DND-41 (cell line): ENCODE measurements at regions not wholly inside any gene's neighbourhood (a gene's known extent, or its start where the extent isn't known, plus 50 kb on each side); places are given as distances from the start of the nearest gene placed in this dataset.
"Not testable (repeated sequence)": the region's sequence is repeated elsewhere in the genome, so short reads cannot be mapped to it uniquely, and the experiment has no call there.

ENCODE experiments used
- ATAC-seq: fragments of 200-7000 bp; cut with Tn5 transposase; 3 replicates; pipeline ENCODE4 v1.9.1; 2021; ENCODE audit warnings: low read depth; ENCODE audit not compliant: insufficient read depth
- DNase-seq: peaks from one replicate; pipeline ENCODE4 v3.0.0-alpha.2; 2020
- H2AFZ ChIP-seq: 2 replicates; pipeline ENCODE4 v1.6.0; 2012; ENCODE audit warnings: low read depth, low read length
- H3K27ac ChIP-seq: 2 replicates; pipeline ENCODE4 v1.5.1; 2012; ENCODE audit warnings: low read length, inconsistent platforms
- H3K27me3 ChIP-seq: fragments of 200-600 bp; sonication (generic); 2 replicates; pipeline ENCODE4 v1.6.0; 2012; ENCODE audit warnings: low read length, mild to moderate bottlenecking, inconsistent platforms; ENCODE audit not compliant: insufficient read depth, poor library complexity
- H3K36me3 ChIP-seq: 2 replicates; pipeline ENCODE4 v1.5.1; 2012; ENCODE audit warnings: low read length, inconsistent platforms; ENCODE audit not compliant: insufficient read depth
- H3K4me1 ChIP-seq: 2 replicates; pipeline ENCODE4 v1.5.1; 2012; ENCODE audit warnings: mild to moderate bottlenecking, low read length; ENCODE audit not compliant: insufficient read depth
- H3K4me2 ChIP-seq: 2 replicates; pipeline ENCODE4 v1.6.0; 2012; ENCODE audit warnings: mild to moderate bottlenecking, moderate library complexity, low read length, inconsistent platforms; ENCODE audit not compliant: insufficient read depth
- H3K4me3 ChIP-seq, 2 experiments: fragments of 200-600 bp in 1 of 2; shearing (Covaris generic) in 1 of 2; 2 replicates each; pipeline ENCODE4 v1.5.1; 2012 to 2016; ENCODE audit warnings: inconsistent platforms in 2 of 2, low read length in 2 of 2, mild to moderate bottlenecking in 2 of 2, low read depth in 1 of 2, moderate library complexity in 1 of 2
- H3K79me2 ChIP-seq: 2 replicates; pipeline ENCODE4 v1.6.0; 2012; ENCODE audit warnings: low read length, inconsistent platforms; ENCODE audit not compliant: insufficient read depth
- H3K9ac ChIP-seq: 2 replicates; pipeline ENCODE4 v1.6.0; 2012; ENCODE audit warnings: low read depth, mild to moderate bottlenecking, inconsistent platforms, low read length, moderate library complexity
- H3K9me3 ChIP-seq: 2 replicates; pipeline ENCODE4 v1.5.1; 2012; ENCODE audit warnings: low read length, moderate library complexity, mild to moderate bottlenecking, inconsistent platforms; ENCODE audit not compliant: insufficient read depth, severe bottlenecking
- H4K20me1 ChIP-seq: 2 replicates; pipeline ENCODE4 v1.6.0; 2012; ENCODE audit warnings: low read length; ENCODE audit not compliant: insufficient read depth
- CTCF ChIP-seq: IDR thresholded peaks from 2 replicates; pipeline ENCODE4 v1.5.1; 2012; ENCODE audit warnings: borderline replicate concordance, low read length, moderate library complexity, mild to moderate bottlenecking; ENCODE audit not compliant: poor library complexity, severe bottlenecking; ENCODE audit errors: extremely low read depth
- EZH2 ChIP-seq: IDR thresholded peaks from 3 replicates; pipeline ENCODE4 v1.6.1; 2012; ENCODE audit warnings: borderline replicate concordance, low read depth, mild to moderate bottlenecking, moderate library complexity, low read length, inconsistent platforms; ENCODE audit not compliant: severe bottlenecking

DNA sequence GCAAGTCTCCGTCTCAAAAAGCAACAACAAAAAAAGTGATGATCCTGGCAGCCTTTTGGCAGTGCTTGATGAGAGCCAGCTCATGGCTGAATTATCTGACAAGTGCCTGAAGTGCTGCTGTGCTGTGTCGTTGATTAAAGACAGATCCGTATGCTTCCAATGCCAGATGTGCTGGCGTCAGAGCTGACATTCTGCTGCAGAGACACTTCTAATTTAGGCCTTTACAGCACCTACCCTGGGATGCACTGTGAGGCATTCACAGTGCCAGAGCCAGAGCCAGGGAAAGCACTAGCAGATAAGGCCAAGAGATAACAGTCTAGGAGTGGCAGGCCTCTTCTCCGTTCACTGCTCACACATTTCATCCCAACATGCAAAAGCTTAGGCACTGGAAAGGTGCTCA is 995.5 kb downstream of the RAB28 start:
- Histone ChIP-seq H3K9ac (no peak overlapping the region), H3K36me3 (no peaks in the 10 kb centered on the region), H3K4me2 (no peak overlapping the region), H4K20me1 (no peaks in the 10 kb centered on the region), H3K79me2 (no peaks in the 10 kb centered on the region), H3K27ac (no peak overlapping the region), H2AFZ (no peak overlapping the region), H3K27me3 (no peaks in the 10 kb centered on the region), H3K9me3 (no peaks in the 10 kb centered on the region), H3K4me3 (no peak overlapping the region), H3K4me1 (no peaks in the 10 kb centered on the region)
- TF ChIP-seq CTCF: no peak
- no peak for TF ChIP-seq EZH2
- ATAC-seq (no peak), DNase-seq (no peak)

GRCh38 chr4:12487000-12487399 is 997.1 kb downstream of the RAB28 start:
- ATAC-seq (no peak), DNase-seq (no peak)
- H3K4me2 ChIP-seq: no peak overlapping the region
- H3K4me1 ChIP-seq: no peaks in the 10 kb centered on the region
- no peaks in the 10 kb centered on the region for H3K27me3 ChIP-seq
- no peak overlapping the region for H3K4me3 ChIP-seq
- no peak overlapping the region for H3K27ac ChIP-seq
- H3K36me3 ChIP-seq: no peaks in the 10 kb centered on the region
- H3K79me2 ChIP-seq: no peaks in the 10 kb centered on the region
- no peaks in the 10 kb centered on the region for H3K9me3 ChIP-seq
- H2AFZ ChIP-seq: no peak overlapping the region
- no peaks in the 10 kb centered on the region for H4K20me1 ChIP-seq
- no peak overlapping the region for H3K9ac ChIP-seq
- TF ChIP-seq EZH2 (no peak), CTCF (no peak)

GRCh38 chr4:12472087-12472486 is 1012.1 kb downstream of the RAB28 start:
- DNase-seq: no peak
- Histone ChIP-seq H3K27ac (no peak overlapping the region), H3K9me3 (no peaks in the 10 kb centered on the region), H3K9ac (no peak overlapping the region), H3K27me3 (no peaks in the 10 kb centered on the region), H3K4me2 (no peak overlapping the region), H3K36me3 (no peaks in the 10 kb centered on the region), H3K4me1 (no peaks in the 10 kb centered on the region), H3K79me2 (no peaks in the 10 kb centered on the region), H2AFZ (no peak overlapping the region), H3K4me3 (no peak overlapping the region), H4K20me1 (no peaks in the 10 kb centered on the region)
- no peak for ATAC-seq
- no peak for TF ChIP-seq CTCF
- TF ChIP-seq EZH2: no peak

- ATAC-seq (no peak), DNase-seq (no peak)
- TF ChIP-seq EZH2 (no peak), CTCF (no peak)
These were observed 1012.9 kb downstream of the RAB28 start for GRCh38 chr4:12471193-12471592.

DNA sequence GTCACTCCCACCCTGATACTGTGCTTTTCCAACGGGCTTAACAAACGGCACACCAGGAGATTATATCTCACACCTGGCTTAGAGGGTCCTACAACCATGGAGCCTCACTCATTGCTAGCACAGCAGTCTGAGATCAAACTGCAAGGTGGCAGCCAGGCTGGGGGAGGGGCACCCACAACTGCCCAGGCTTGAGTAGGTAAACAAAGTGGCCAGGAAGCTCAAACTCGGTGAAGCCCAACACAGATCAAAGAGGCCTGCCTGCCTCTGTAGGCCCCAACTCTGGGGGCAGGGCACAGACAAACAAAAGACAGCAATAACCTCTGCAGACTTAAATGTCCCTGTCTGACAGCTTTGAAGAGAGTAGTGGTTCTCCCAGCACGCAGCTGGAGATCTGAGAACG is 1022.6 kb downstream of the RAB28 start:
- not testable (repeated sequence) for H4K20me1 ChIP-seq, ATAC-seq, DNase-seq, H3K27me3 ChIP-seq, H3K4me3 ChIP-seq, H3K9me3 ChIP-seq, H3K27ac ChIP-seq, H3K36me3 ChIP-seq, H3K79me2 ChIP-seq, H3K4me2 ChIP-seq, H3K9ac ChIP-seq, H3K4me1 ChIP-seq, H2AFZ ChIP-seq

More at GRCh38 chr4:12471193-12471592, 1012.9 kb downstream of the RAB28 start:
- Histone ChIP-seq H3K79me2 (no peaks in the 10 kb centered on the region), H3K27me3 (no peaks in the 10 kb centered on the region), H4K20me1 (no peaks in the 10 kb centered on the region), H3K27ac (no peak overlapping the region), H3K4me1 (no peaks in the 10 kb centered on the region), H3K36me3 (no peaks in the 10 kb centered on the region), H3K9ac (no peak overlapping the region), H3K9me3 (no peaks in the 10 kb centered on the region), H3K4me3 (no peak overlapping the region), H2AFZ (no peak overlapping the region), H3K4me2 (no peak overlapping the region)
